H1 (cell line): ENCODE measurements at regions not wholly inside any gene's neighbourhood (a gene's known extent, or its start where the extent isn't known, plus 50 kb on each side); places are given as distances from the start of the nearest gene placed in this dataset.

Experiments
- CTCF ChIA-PET: fragments of 300-600 bp; sonication (Branson Sonifier 250); formaldehyde crosslinking; loops from one replicate; lab custom pipeline; 2021; ENCODE audit not compliant: partially characterized antibody; lab: Charles Lee
- POLR2A ChIA-PET: fragments of 300-600 bp; sonication (Branson Sonifier 250); formaldehyde crosslinking; loops from one replicate; lab custom pipeline; 2021; ENCODE audit warnings: inconsistent platforms; ENCODE audit not compliant: partially characterized antibody; lab: Charles Lee
- DNase-seq, 2 experiments: peaks; one replicate each; pipeline versions ENCODE4 v3.0.0 to v3.0.0-alpha.2; 2010 to 2022; ENCODE audit warnings: low spot score in 2 of 2, low read depth in 1 of 2, mixed read lengths in 1 of 2
- FAIRE-seq: peaks from 2 replicates; lab custom pipeline; 2011; peaks lifted over from hg19 to GRCh38; lab: Jason Lieb, UNC
- H2AFZ ChIP-seq: 2 replicates; pipeline ENCODE4 v1.8.1; 2012; ENCODE audit warnings: low read length, inconsistent platforms
- H2AK5ac ChIP-seq: 2 replicates; pipeline ENCODE4 v1.6.1; 2013; ENCODE audit warnings: low read depth, low read length
- H2BK120ac ChIP-seq: replicated peaks from 2 replicates; pipeline ENCODE3; 2013; ENCODE audit warnings: low read depth, low read length, inconsistent platforms
- H2BK12ac ChIP-seq: 2 replicates; pipeline ENCODE4 v1.6.1; 2013; ENCODE audit warnings: low read depth, low read length
- H2BK15ac ChIP-seq: 2 replicates; pipeline ENCODE4 v1.6.1; 2013; ENCODE audit warnings: low read length
- H2BK20ac ChIP-seq: 2 replicates; pipeline ENCODE4 v1.6.1; 2013; ENCODE audit warnings: low read length
- H2BK5ac ChIP-seq: 2 replicates; pipeline ENCODE4 v1.6.1; 2013; ENCODE audit warnings: low read depth, low read length
- H3K14ac ChIP-seq: 2 replicates; pipeline ENCODE4 v1.6.1; 2013; ENCODE audit warnings: inconsistent platforms; ENCODE audit not compliant: insufficient read length
- H3K18ac ChIP-seq: 2 replicates; pipeline ENCODE4 v1.6.1; 2013; ENCODE audit warnings: low read length; ENCODE audit errors: extremely low read depth
- H3K23ac ChIP-seq: 2 replicates; pipeline ENCODE4 v1.6.1; 2013; ENCODE audit warnings: inconsistent platforms; ENCODE audit not compliant: insufficient read length
- H3K23me2 ChIP-seq: 2 replicates; pipeline ENCODE4 v1.6.1; 2013; ENCODE audit warnings: low read depth, low read length
- H3K27ac ChIP-seq: 2 replicates; pipeline ENCODE4 v1.6.1; 2011; ENCODE audit warnings: low read depth, low read length, inconsistent platforms
- H3K27me3 ChIP-seq, 4 experiments: replicated peaks in 1 of 4; 1 replicate in 1 of 4; 2 replicates in 3 of 4; pipeline versions ENCODE4 v1.6.1 to v1.8.1; 2011 to 2013; ENCODE audit warnings: low read length in 3 of 4, mild to moderate bottlenecking in 3 of 4, inconsistent platforms in 2 of 4, mixed read lengths in 2 of 4, moderate library complexity in 1 of 4; ENCODE audit not compliant: control insufficient read depth in 3 of 4, insufficient read depth in 3 of 4; ENCODE audit errors: extremely low read depth in 1 of 4
- H3K36me3 ChIP-seq, 4 experiments: 2 replicates each; pipeline versions ENCODE4 v1.6.1 to v1.8.1; 2011 to 2013; ENCODE audit warnings: mild to moderate bottlenecking in 4 of 4, low read length in 3 of 4, moderate library complexity in 2 of 4, control low read depth in 1 of 4, inconsistent platforms in 1 of 4; ENCODE audit not compliant: insufficient read depth in 4 of 4, control insufficient read depth in 2 of 4
- H3K4ac ChIP-seq: replicated peaks from 2 replicates; pipeline ENCODE3; 2013; ENCODE audit warnings: low read length, low read depth, mixed read lengths, inconsistent platforms; ENCODE audit not compliant: insufficient read length
- H3K4me1 ChIP-seq, 4 experiments: replicated peaks in 1 of 4; 1 replicate in 1 of 4; 2 replicates in 3 of 4; pipeline versions ENCODE4 v1.6.1 to v1.8.1; 2011 to 2013; ENCODE audit warnings: low read length in 3 of 4, inconsistent platforms in 2 of 4, mixed read lengths in 1 of 4; ENCODE audit not compliant: insufficient read depth in 4 of 4, control insufficient read depth in 3 of 4
- H3K4me2 ChIP-seq, 2 experiments: 2 replicates each; pipeline versions ENCODE4 v1.6.1 to v1.8.1; 2011 to 2013; ENCODE audit warnings: low read depth in 2 of 2, low read length in 2 of 2, control low read depth in 1 of 2, inconsistent platforms in 1 of 2, mild to moderate bottlenecking in 1 of 2; ENCODE audit not compliant: insufficient read depth in 1 of 2
- H3K4me3 ChIP-seq, 4 experiments: fragments of 200-600, 300-600 bp in 1 of 4; sonication (generic), shearing (Covaris generic), sonication (Bioruptor Twin) in 1 of 4; 2 replicates each; pipeline versions ENCODE4 v1.5.1 to v1.8.1; 2011 to 2016; ENCODE audit warnings: low read length in 4 of 4, low read depth in 3 of 4, control low read depth in 2 of 4, inconsistent platforms in 2 of 4, mild to moderate bottlenecking in 2 of 4, mixed read lengths in 1 of 4, moderate library complexity in 1 of 4; ENCODE audit not compliant: insufficient read depth in 2 of 4; ENCODE audit errors: extremely low read depth in 1 of 4
- H3K56ac ChIP-seq: replicated peaks from 2 replicates; pipeline ENCODE3; 2013; ENCODE audit warnings: low read depth, mild to moderate bottlenecking, mixed read lengths, low read length, inconsistent platforms; ENCODE audit not compliant: insufficient read length
- H3K79me1 ChIP-seq: 2 replicates; pipeline ENCODE4 v1.6.1; 2013; ENCODE audit warnings: low read depth, low read length, control low read depth
- H3K79me2 ChIP-seq, 2 experiments: 2 replicates each; pipeline versions ENCODE4 v1.6.1 to v1.8.1; 2012 to 2013; ENCODE audit warnings: low read length in 2 of 2, mild to moderate bottlenecking in 2 of 2, inconsistent platforms in 1 of 2; ENCODE audit not compliant: insufficient read depth in 2 of 2, control insufficient read depth in 1 of 2
- H3K9ac ChIP-seq, 4 experiments: replicated peaks in 1 of 4; 1 replicate in 1 of 4; 2 replicates in 3 of 4; pipeline versions ENCODE4 v1.6.1 to v1.8.1; 2011 to 2013; ENCODE audit warnings: low read depth in 3 of 4, low read length in 3 of 4, control low read depth in 2 of 4, mild to moderate bottlenecking in 2 of 4, moderate library complexity in 2 of 4, inconsistent platforms in 1 of 4; ENCODE audit errors: extremely low read depth in 1 of 4
- H3K9me3 ChIP-seq, 2 experiments: 2 replicates each; pipeline versions ENCODE4 v1.6.1 to v1.8.1; 2012 to 2013; ENCODE audit warnings: mild to moderate bottlenecking in 2 of 2, moderate library complexity in 2 of 2, control low read depth in 1 of 2, inconsistent platforms in 1 of 2, low read depth in 1 of 2, low read length in 1 of 2, mixed read lengths in 1 of 2; ENCODE audit not compliant: insufficient read depth in 2 of 2
- H4K20me1 ChIP-seq, 2 experiments: replicated peaks in 1 of 2; 2 replicates each; pipeline versions ENCODE3 to v1.8.1; 2011 to 2013; ENCODE audit warnings: inconsistent platforms in 2 of 2, low read length in 2 of 2, mild to moderate bottlenecking in 1 of 2; ENCODE audit not compliant: insufficient read depth in 2 of 2, control insufficient read depth in 1 of 2
- H4K5ac ChIP-seq: 2 replicates; pipeline ENCODE4 v1.6.1; 2013; ENCODE audit warnings: low read length, low read depth, mixed read lengths, inconsistent platforms; ENCODE audit not compliant: insufficient read length
- H4K8ac ChIP-seq: 2 replicates; pipeline ENCODE4 v1.8.0; 2013; ENCODE audit warnings: mild to moderate bottlenecking, moderate library complexity, low read length, inconsistent platforms; ENCODE audit not compliant: insufficient read depth; ENCODE audit errors: extremely low read depth
- H4K91ac ChIP-seq: replicated peaks from 2 replicates; pipeline ENCODE3; 2013; ENCODE audit warnings: low read length, mixed read lengths, inconsistent platforms; ENCODE audit not compliant: insufficient read length
- BRCA1 ChIP-seq: IDR thresholded peaks from 2 replicates; pipeline ENCODE4 v1.6.1; 2012; ENCODE audit warnings: low read depth, low read length, improper control_type of control experiment
- CEBPB ChIP-seq: IDR thresholded peaks from 2 replicates; pipeline ENCODE4 v1.6.1; 2012; ENCODE audit warnings: low read depth, low read length
- CHD1 ChIP-seq: IDR thresholded peaks from 2 replicates; pipeline ENCODE4 v1.6.1; 2012; ENCODE audit warnings: low read depth, low read length, improper control_type of control experiment
- EZH2 ChIP-seq: fragments of 200-600 bp; sonication (generic); IDR thresholded peaks from 2 replicates; pipeline ENCODE4 v1.7.1; 2012; ENCODE audit warnings: low read depth, mild to moderate bottlenecking, moderate library complexity, low read length, inconsistent platforms; ENCODE audit not compliant: severe bottlenecking
- FOSL1 ChIP-seq: IDR thresholded peaks from 2 replicates; pipeline ENCODE4 v1.6.1; 2011; ENCODE audit warnings: mild to moderate bottlenecking, low read depth, low read length, moderate library complexity; ENCODE audit not compliant: insufficient read depth
- GTF2F1 ChIP-seq: IDR thresholded peaks from 2 replicates; pipeline ENCODE4 v1.6.1; 2012; ENCODE audit warnings: low read depth, low read length, improper control_type of control experiment, borderline replicate concordance
- KDM5A ChIP-seq: fragments of 200-600 bp; IDR thresholded peaks from 2 replicates; pipeline ENCODE4 v1.7.1; 2012; ENCODE audit warnings: mild to moderate bottlenecking, low read length, inconsistent platforms, mixed read lengths
- MAFK ChIP-seq: IDR thresholded peaks from 2 replicates; pipeline ENCODE4 v1.6.1; 2012; ENCODE audit warnings: low read depth, mild to moderate bottlenecking, improper control_type of control experiment, low read length
- POLR2A ChIP-seq, 2 experiments: IDR thresholded peaks; 1 replicate in 1 of 2; 2 replicates in 1 of 2; pipeline ENCODE4 v1.6.1; 2011; ENCODE audit warnings: low read depth in 2 of 2, low read length in 2 of 2, mild to moderate bottlenecking in 2 of 2; ENCODE audit errors: control extremely low read depth in 1 of 2
- RAD21 ChIP-seq, 2 experiments: IDR thresholded peaks in 1 of 2; conservative IDR thresholded peaks in 1 of 2; 2 replicates each; pipeline ENCODE4 v1.6.1; 2011; ENCODE audit warnings: low read depth in 2 of 2, low read length in 2 of 2, improper control_type of control experiment in 1 of 2, inconsistent platforms in 1 of 2, mild to moderate bottlenecking in 1 of 2, moderate library complexity in 1 of 2
- SP2 ChIP-seq: IDR thresholded peaks from 2 replicates; pipeline ENCODE4 v1.6.1; 2012; ENCODE audit warnings: mild to moderate bottlenecking, low read length, inconsistent platforms
- TEAD4 ChIP-seq: IDR thresholded peaks from 2 replicates; pipeline ENCODE4 v1.6.1; 2012; ENCODE audit warnings: low read depth, low read length, inconsistent platforms, mixed read lengths
- WGBS, 2 experiments: shearing (Covaris generic) in 1 of 2; methylation state at CpG; one replicate each; pipeline versions ENCODE4 v1.1.6 to v1.1.7; 2013 to 2015; ENCODE audit warnings: low lambda C conversion rate in 2 of 2, mixed read lengths in 2 of 2, inconsistent platforms in 1 of 2, low coverage in 1 of 2, missing lambda C conversion rate in 1 of 2; ENCODE audit not compliant: insufficient replicate concordance in 2 of 2, insufficient coverage in 1 of 2, insufficient read length in 1 of 2; ENCODE audit errors: extremely low coverage in 1 of 2, missing lambda C conversion rate in 1 of 2; 5-methylcytosine and 5-hydroxymethylcytosine counted together
- TF ChIP-seq, protein P1 (sequence below): IDR thresholded peaks from 2 replicates; pipeline ENCODE4 v1.6.1; 2012; ENCODE audit warnings: inconsistent platforms
- TF ChIP-seq, protein P2 (sequence below): IDR thresholded peaks from 2 replicates; pipeline ENCODE4 v1.6.1; 2011; ENCODE audit warnings: low read length, improper control_type of control experiment

DNA sequence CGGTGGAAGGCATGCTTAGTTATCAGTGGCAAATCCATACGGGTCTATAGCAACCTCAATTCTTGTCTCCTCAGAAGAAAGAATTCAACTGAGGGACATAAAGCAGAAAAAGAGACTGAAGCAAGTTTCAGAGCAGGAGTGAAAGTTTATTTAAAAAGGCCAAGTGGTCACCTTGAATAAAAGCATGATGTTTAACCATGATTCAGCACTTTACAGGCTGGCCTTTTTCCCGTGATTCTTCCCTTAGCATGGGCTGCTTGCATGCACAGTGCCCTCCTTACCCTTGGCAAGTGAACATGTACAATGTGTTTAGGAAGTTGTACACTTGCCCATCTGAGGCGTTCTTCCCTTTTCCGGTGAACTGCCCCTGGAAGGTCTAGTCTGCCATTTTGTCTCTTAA lies 225.3 kb downstream of the ATP23 start:
- FAIRE-seq (no peak), DNase-seq (no peak)
- no peaks in the 10 kb centered on the region for H4K20me1 ChIP-seq
- H3K79me1 ChIP-seq, result no peaks in the 10 kb centered on the region
- ChIA-PET POLR2A (no interaction called here), CTCF (interaction anchor here (3.1 kb wide), 1 partner anchor 10 kb away, joined by 11 read pairs; no protein-coding TSS in a partner anchor)
- H3K36me3 ChIP-seq, result no peaks in the 10 kb centered on the region
- no peak overlapping the region for H3K14ac ChIP-seq
- H2BK20ac ChIP-seq, result no peak overlapping the region
- H4K5ac ChIP-seq, result no peak overlapping the region
- no peak overlapping the region for H3K9ac ChIP-seq
- H3K56ac ChIP-seq, result no peak overlapping the region
- H3K23ac ChIP-seq, result no peak overlapping the region
- peaks cover 0 to 8% (median 1%) of the 10 kb centered on the region in 4 experiments; a peak in 1 of 7 replicates for H3K4me1 ChIP-seq
- no peak overlapping the region for H3K4me2 ChIP-seq
- no peaks in the 10 kb centered on the region for H3K79me2 ChIP-seq
- H4K8ac ChIP-seq, result no peak overlapping the region
- H2BK5ac ChIP-seq, result no peak overlapping the region
- no peaks in the 10 kb centered on the region for H3K23me2 ChIP-seq
- H2AFZ ChIP-seq, result no peak overlapping the region
- no peak overlapping the region for H2BK15ac ChIP-seq
- H2AK5ac ChIP-seq, result no peak overlapping the region
- no peak overlapping the region for H2BK12ac ChIP-seq
- no peak overlapping the region for H2BK120ac ChIP-seq
- no peak overlapping the region for H3K27ac ChIP-seq
- no peak overlapping the region for H3K4me3 ChIP-seq
- no peak overlapping the region for H3K4ac ChIP-seq
- no peak overlapping the region for H4K91ac ChIP-seq
- no peaks in the 10 kb centered on the region for H3K9me3 ChIP-seq
- no peaks in the 10 kb centered on the region for H3K27me3 ChIP-seq
- H3K18ac ChIP-seq, result no peak overlapping the region
- WGBS, 2 experiments, result 73% methylated on average over 5 of the region's 5 CpGs; no CpG with 5 or more reads in 1 of the 2 experiments
- TF ChIP-seq, protein P1, sequence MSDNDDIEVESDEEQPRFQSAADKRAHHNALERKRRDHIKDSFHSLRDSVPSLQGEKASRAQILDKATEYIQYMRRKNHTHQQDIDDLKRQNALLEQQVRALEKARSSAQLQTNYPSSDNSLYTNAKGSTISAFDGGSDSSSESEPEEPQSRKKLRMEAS, result no peak
- TF ChIP-seq SP2, result no peak
- TF ChIP-seq GTF2F1, result no peak
- TF ChIP-seq EZH2, result no peak
- TF ChIP-seq KDM5A, result no peak
- TF ChIP-seq MAFK, result no peak
- no peak for TF ChIP-seq CHD1
- no peak for TF ChIP-seq FOSL1
- TF ChIP-seq CEBPB, result no peak
- TF ChIP-seq, protein P2, sequence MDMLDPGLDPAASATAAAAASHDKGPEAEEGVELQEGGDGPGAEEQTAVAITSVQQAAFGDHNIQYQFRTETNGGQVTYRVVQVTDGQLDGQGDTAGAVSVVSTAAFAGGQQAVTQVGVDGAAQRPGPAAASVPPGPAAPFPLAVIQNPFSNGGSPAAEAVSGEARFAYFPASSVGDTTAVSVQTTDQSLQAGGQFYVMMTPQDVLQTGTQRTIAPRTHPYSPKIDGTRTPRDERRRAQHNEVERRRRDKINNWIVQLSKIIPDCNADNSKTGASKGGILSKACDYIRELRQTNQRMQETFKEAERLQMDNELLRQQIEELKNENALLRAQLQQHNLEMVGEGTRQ, result no peak
- no peak for TF ChIP-seq RAD21 (IDR thresholded peaks at IDR 0.05 in 1 of 2, conservative IDR thresholded peaks at IDR 0.05 in 1 of 2; ENCODE audit: low read depth in 2 of 2, low read length in 2 of 2)
- TF ChIP-seq POLR2A (IDR thresholded peaks at IDR 0.05; ENCODE audit: control extremely low read depth in 1 of 2, low read depth in 2 of 2, low read length in 2 of 2), result no peak
- no peak for TF ChIP-seq BRCA1
- TF ChIP-seq TEAD4, result no peak
